ENCODE measurements at regions not wholly inside any gene's neighbourhood (a gene's known extent, or its start where the extent isn't known, plus 50 kb on each side); places are given as distances from the start of the nearest gene placed in this dataset.
"Not testable (repeated sequence)": the region's sequence is repeated elsewhere in the genome, so short reads cannot be mapped to it uniquely, and the experiment has no call there.

GRCh38 chr22:48491451-48491941, 1336.2 kb downstream of the BRD1 start:
- in situ Hi-C loops (cut with HindIII; ENCODE audit: low pct_unique_long_range_greater_than_20kb, low sequenced_read_pairs) = no loop called here
- DNase-seq (ENCODE audit: low read depth, low spot score) = no peak

GRCh38 chr22:48490500-48491411, 1336.9 kb downstream of the BRD1 start:
- DNase-seq (ENCODE audit: low read depth, low spot score) = no peak
- in situ Hi-C loops (cut with HindIII; ENCODE audit: low pct_unique_long_range_greater_than_20kb, low sequenced_read_pairs) = no loop called here

- in situ Hi-C loops (cut with HindIII; ENCODE audit: low pct_unique_long_range_greater_than_20kb, low sequenced_read_pairs) = no loop called here
- DNase-seq (ENCODE audit: low read depth, low spot score) = no peak
These were observed 1337.8 kb downstream of the BRD1 start for GRCh38 chr22:48489551-48490499.

GRCh38 chr22:48488611-48489511, 1338.8 kb downstream of the BRD1 start:
- in situ Hi-C loops (cut with HindIII; ENCODE audit: low pct_unique_long_range_greater_than_20kb, low sequenced_read_pairs) = no loop called here

GRCh38 chr22:48488149-48488551, 1339.5 kb downstream of the BRD1 start:
- DNase-seq (ENCODE audit: low read depth, low spot score) = peak; percentile 23
- in situ Hi-C loops (cut with HindIII; ENCODE audit: low pct_unique_long_range_greater_than_20kb, low sequenced_read_pairs) = no loop called here

More at GRCh38 chr22:48488611-48489511, 1338.8 kb downstream of the BRD1 start:
- no peak for DNase-seq (ENCODE audit: low read depth, low spot score)

GRCh38 chr22:48486558-48486957, 1341.1 kb downstream of the BRD1 start:
- in situ Hi-C loops (cut with HindIII; ENCODE audit: low pct_unique_long_range_greater_than_20kb, low sequenced_read_pairs) = no loop called here
- DNase-seq (ENCODE audit: low read depth, low spot score) = no peak

GRCh38 chr22:48486134-48486532, 1341.5 kb downstream of the BRD1 start:
- DNase-seq (ENCODE audit: low read depth, low spot score) = no peak
- in situ Hi-C loops (cut with HindIII; ENCODE audit: low pct_unique_long_range_greater_than_20kb, low sequenced_read_pairs) = no loop called here

GRCh38 chr22:48485149-48486133, 1342.2 kb downstream of the BRD1 start:
- DNase-seq (ENCODE audit: low read depth, low spot score) = no peak
- in situ Hi-C loops (cut with HindIII; ENCODE audit: low pct_unique_long_range_greater_than_20kb, low sequenced_read_pairs) = no loop called here

GRCh38 chr22:48483764-48484528, 1343.7 kb downstream of the BRD1 start:
- in situ Hi-C loops (cut with HindIII; ENCODE audit: low pct_unique_long_range_greater_than_20kb, low sequenced_read_pairs) = no loop called here
- peak; percentile 14 for DNase-seq (ENCODE audit: low read depth, low spot score)

GRCh38 chr22:48482771-48483170, 1344.9 kb downstream of the BRD1 start:
- in situ Hi-C loops (cut with HindIII; ENCODE audit: low pct_unique_long_range_greater_than_20kb, low sequenced_read_pairs) = no loop called here
- no peak for DNase-seq (ENCODE audit: low read depth, low spot score)

GRCh38 chr22:48482198-48482597, 1345.5 kb downstream of the BRD1 start:
- in situ Hi-C loops (cut with HindIII; ENCODE audit: low pct_unique_long_range_greater_than_20kb, low sequenced_read_pairs); DNase-seq (ENCODE audit: low read depth, low spot score): not testable (repeated sequence)

GRCh38 chr22:48481748-48482147, 1345.9 kb downstream of the BRD1 start:
- in situ Hi-C loops (cut with HindIII; ENCODE audit: low pct_unique_long_range_greater_than_20kb, low sequenced_read_pairs) = no loop called here
- DNase-seq (ENCODE audit: low read depth, low spot score) = no peak

- DNase-seq (ENCODE audit: low read depth, low spot score) = no peak
- in situ Hi-C loops (cut with HindIII; ENCODE audit: low pct_unique_long_range_greater_than_20kb, low sequenced_read_pairs) = no loop called here
These were observed 1349.0 kb downstream of the BRD1 start for GRCh38 chr22:48478529-48479265.

GRCh38 chr22:48478124-48478523, 1349.5 kb downstream of the BRD1 start:
- in situ Hi-C loops (cut with HindIII; ENCODE audit: low pct_unique_long_range_greater_than_20kb, low sequenced_read_pairs) = no loop called here
- DNase-seq (ENCODE audit: low read depth, low spot score) = no peak

All from SK-MEL-5 (cell line).